CD14-positive monocyte (primary cell): ENCODE measurements at regions not wholly inside any gene's neighbourhood (a gene's known extent, or its start where the extent isn't known, plus 50 kb on each side); places are given as distances from the start of the nearest gene placed in this dataset.

Experiments
- DNase-seq, 3 donors: peaks; one replicate each; pipeline ENCODE4 v3.0.0-alpha.2; 2011 to 2022
- H2AFZ ChIP-seq: 2 replicates; pipeline ENCODE4 v1.6.0; 2012; ENCODE audit warnings: mild to moderate bottlenecking, low read depth, low read length, inconsistent platforms; ENCODE audit not compliant: insufficient read depth, poor library complexity, severe bottlenecking
- H3K27ac ChIP-seq, 2 donors: 1 replicate in 1 of 2; 2 replicates in 1 of 2; pipeline ENCODE4 v1.5.1; 2012 to 2013; ENCODE audit warnings: low read length in 2 of 2, control low read depth in 1 of 2, inconsistent platforms in 1 of 2, low read depth in 1 of 2, mild to moderate bottlenecking in 1 of 2
- H3K27me3 ChIP-seq, 2 donors: one replicate each; pipeline versions ENCODE4 v1.6.0 to v1.6.1; 2011 to 2013; ENCODE audit warnings: low read length in 2 of 2; ENCODE audit not compliant: control insufficient read depth in 2 of 2, insufficient read depth in 2 of 2
- H3K36me3 ChIP-seq, 2 donors: replicated peaks in 1 of 2; 1 replicate in 1 of 2; 2 replicates in 1 of 2; pipeline versions ENCODE4 v1.5.1 to v1.6.1; 2012 to 2013; ENCODE audit warnings: low read length in 2 of 2, control low read depth in 1 of 2, inconsistent platforms in 1 of 2, mild to moderate bottlenecking in 1 of 2; ENCODE audit not compliant: insufficient read depth in 2 of 2, control insufficient read depth in 1 of 2
- H3K4me1 ChIP-seq, 2 donors: 1 replicate in 1 of 2; 2 replicates in 1 of 2; pipeline versions ENCODE4 v1.5.1 to v1.6.1; 2012 to 2013; ENCODE audit warnings: low read length in 2 of 2, control low read depth in 1 of 2, inconsistent platforms in 1 of 2, mild to moderate bottlenecking in 1 of 2, moderate library complexity in 1 of 2; ENCODE audit not compliant: insufficient read depth in 2 of 2, control insufficient read depth in 1 of 2
- H3K4me2 ChIP-seq: replicated peaks from 2 replicates; pipeline ENCODE3; 2012; ENCODE audit warnings: low read length, moderate library complexity, mild to moderate bottlenecking; ENCODE audit not compliant: poor library complexity, severe bottlenecking; ENCODE audit errors: extremely low read depth
- H3K4me3 ChIP-seq, 3 experiments: fragments of 200-600 bp in 1 of 3; sonication (generic) in 1 of 3; replicated peaks in 1 of 3; 1 replicate in 2 of 3; 2 replicates in 1 of 3; pipeline ENCODE4 v1.5.1; 2011 to 2013; ENCODE audit warnings: low read length in 3 of 3, mild to moderate bottlenecking in 3 of 3, control low read depth in 2 of 3, low read depth in 2 of 3, inconsistent platforms in 1 of 3, moderate library complexity in 1 of 3
- H3K79me2 ChIP-seq: 2 replicates; pipeline ENCODE4 v1.6.0; 2012; ENCODE audit warnings: mild to moderate bottlenecking, control low read depth, inconsistent platforms, low read length, moderate library complexity; ENCODE audit not compliant: insufficient read depth
- H3K9ac ChIP-seq: 2 replicates; pipeline ENCODE4 v1.6.0; 2017; ENCODE audit warnings: low read length, mild to moderate bottlenecking; ENCODE audit not compliant: insufficient read depth, poor library complexity, severe bottlenecking
- H3K9me3 ChIP-seq, 2 donors: replicated peaks in 1 of 2; 1 replicate in 1 of 2; 2 replicates in 1 of 2; pipeline versions ENCODE4 v1.5.1 to v1.6.1; 2012 to 2013; ENCODE audit warnings: low read length in 2 of 2, control low read depth in 1 of 2; ENCODE audit not compliant: control insufficient read depth in 1 of 2, insufficient read depth in 1 of 2
- H4K20me1 ChIP-seq: 2 replicates; pipeline ENCODE4 v1.6.0; 2012; ENCODE audit warnings: mild to moderate bottlenecking, low read length, control low read depth, moderate library complexity; ENCODE audit not compliant: insufficient read depth
- H3K27ac Mint-ChIP-seq, 7 donors: one replicate each; pipeline ENCODE4 v1.8.0; 2020; ENCODE audit warnings: mild to moderate bottlenecking in 7 of 7, mixed read lengths in 7 of 7, moderate library complexity in 6 of 7, inconsistent platforms in 2 of 7
- H3K27me3 Mint-ChIP-seq, 3 donors: one replicate each; pipeline ENCODE4 v1.8.0; 2021 to 2022; ENCODE audit warnings: low read depth in 3 of 3, mild to moderate bottlenecking in 3 of 3, mixed read lengths in 3 of 3, moderate library complexity in 3 of 3, inconsistent platforms in 1 of 3
- H3K36me3 Mint-ChIP-seq, 2 donors: one replicate each; pipeline ENCODE4 v1.8.0; 2020; ENCODE audit warnings: mixed read lengths in 2 of 2, inconsistent platforms in 1 of 2, mild to moderate bottlenecking in 1 of 2
- H3K4me1 Mint-ChIP-seq: one replicate; pipeline ENCODE4 v1.8.0; 2020; ENCODE audit warnings: mild to moderate bottlenecking, mixed read lengths
- H3K4me3 Mint-ChIP-seq, 2 donors: one replicate each; pipeline ENCODE4 v1.8.0; 2020; ENCODE audit warnings: mild to moderate bottlenecking in 2 of 2, mixed read lengths in 2 of 2, moderate library complexity in 1 of 2
- H3K9me3 Mint-ChIP-seq, 7 donors: one replicate each; pipeline ENCODE4 v1.8.0; 2020 to 2022; ENCODE audit warnings: mixed read lengths in 7 of 7, mild to moderate bottlenecking in 6 of 7, moderate library complexity in 6 of 7, inconsistent platforms in 2 of 7
- CTCF ChIP-seq: fragments of 200-600 bp; IDR thresholded peaks from one replicate; pipeline ENCODE4 v1.8.0; 2022; ENCODE audit warnings: antibody characterized with exemption, mild to moderate bottlenecking
- WGBS: methylation state at CpG from one replicate; pipeline ENCODE4 v1.1.5; 2013; ENCODE audit warnings: missing lambda C conversion rate; ENCODE audit not compliant: insufficient coverage; 5-methylcytosine and 5-hydroxymethylcytosine counted together
- intact Hi-C, 2 donors: fragments of 100-400 bp; cut with micrococcal nuclease; formaldehyde crosslinking; loops; one replicate each; pipeline versions ENCODE4 v1.15.0 to v1.15.1; 2023

GRCh38 chr16:55136356-55137150, 187.4 kb upstream of the IRX6 start:
- Histone ChIP-seq H3K9ac (no peak overlapping the region), H3K4me2 (no peak overlapping the region), H3K27ac (no peak overlapping the region), H4K20me1 (no peaks in the 10 kb centered on the region), H3K4me1 (no peaks in the 10 kb centered on the region), H3K4me3 (no peak overlapping the region), H3K79me2 (no peaks in the 10 kb centered on the region), H3K9me3 (no peaks in the 10 kb centered on the region), H2AFZ (no peak overlapping the region), H3K36me3 (no peaks in the 10 kb centered on the region), H3K27me3 (no peaks in the 10 kb centered on the region)
- WGBS: no CpG with 5 or more reads among the region's 1 CpG
- Mint-ChIP-seq H3K9me3 (peaks cover 0 to 7% (median 0%) of the 10 kb centered on the region in 7 donors), H3K36me3 (no peaks in the 10 kb centered on the region), H3K4me3 (no peak overlapping the region), H3K4me1 (no peaks in the 10 kb centered on the region), H3K27ac (no peak overlapping the region), H3K27me3 (peaks cover 1 to 4% (median 1%) of the 10 kb centered on the region in 3 donors)
- DNase-seq: no peak
- intact Hi-C loops: no loop called here
- no peak for TF ChIP-seq CTCF

- Mint-ChIP-seq H3K4me3 (no peak overlapping the region), H3K27me3 (peaks cover 0 to 4% (median 1%) of the 10 kb centered on the region in 3 donors), H3K9me3 (peaks cover 0 to 7% (median 0%) of the 10 kb centered on the region in 7 donors), H3K36me3 (no peaks in the 10 kb centered on the region), H3K27ac (no peak overlapping the region), H3K4me1 (no peaks in the 10 kb centered on the region)
- Histone ChIP-seq H3K4me2 (no peak overlapping the region), H4K20me1 (no peaks in the 10 kb centered on the region), H3K27ac (no peak overlapping the region), H3K27me3 (no peaks in the 10 kb centered on the region), H3K9ac (no peak overlapping the region), H3K4me1 (no peaks in the 10 kb centered on the region), H2AFZ (no peak overlapping the region), H3K4me3 (no peak overlapping the region), H3K9me3 (no peaks in the 10 kb centered on the region), H3K36me3 (no peaks in the 10 kb centered on the region), H3K79me2 (no peaks in the 10 kb centered on the region)
- DNase-seq: no peak
- no CpG with 5 or more reads among the region's 3 CpGs for WGBS
- TF ChIP-seq CTCF: no peak
- intact Hi-C loops: no loop called here
Measured at GRCh38 chr16:55138298-55138697, 185.7 kb upstream of the IRX6 start.
